ENCODE measurements at regions not wholly inside any gene's neighbourhood (a gene's known extent, or its start where the extent isn't known, plus 50 kb on each side); places are given as distances from the start of the nearest gene placed in this dataset.

- H3K36me3 Mint-ChIP-seq = no peaks in the 10 kb centered on the region
- no peak overlapping the region for H3K27ac ChIP-seq (ENCODE audit: low read depth in 1 of 2, low read length in 2 of 2)
- peaks cover 3 to 11% of the 10 kb centered on the region in 2 donors for H3K9me3 ChIP-seq (replicated peaks in 1 of 2; ENCODE audit: control insufficient read depth in 1 of 2, insufficient read depth in 1 of 2, low read length in 2 of 2)
- no peak overlapping the region for H3K4me3 Mint-ChIP-seq
- no peak overlapping the region for H3K27ac Mint-ChIP-seq
- H3K4me1 ChIP-seq (ENCODE audit: control insufficient read depth in 1 of 2, insufficient read depth in 2 of 2, low read length in 2 of 2) = no peaks in the 10 kb centered on the region
- H2AFZ ChIP-seq (ENCODE audit: insufficient read depth, low read depth, low read length, poor library complexity, severe bottlenecking) = no peak overlapping the region
- no peak overlapping the region for H3K4me3 ChIP-seq (replicated peaks in 1 of 3; ENCODE audit: low read depth in 2 of 3, low read length in 3 of 3)
- DNase-seq = no peak
- H3K36me3 ChIP-seq (replicated peaks in 1 of 2; ENCODE audit: control insufficient read depth in 1 of 2, insufficient read depth in 2 of 2, low read length in 2 of 2) = no peaks in the 10 kb centered on the region
- H3K79me2 ChIP-seq (ENCODE audit: insufficient read depth, low read length) = no peaks in the 10 kb centered on the region
- peaks cover 0 to 3% (median 0%) of the 10 kb centered on the region in 3 donors for H3K27me3 Mint-ChIP-seq (ENCODE audit: low read depth in 3 of 3)
- no peaks in the 10 kb centered on the region for H4K20me1 ChIP-seq (ENCODE audit: insufficient read depth, low read length)
- TF ChIP-seq, protein P1, sequence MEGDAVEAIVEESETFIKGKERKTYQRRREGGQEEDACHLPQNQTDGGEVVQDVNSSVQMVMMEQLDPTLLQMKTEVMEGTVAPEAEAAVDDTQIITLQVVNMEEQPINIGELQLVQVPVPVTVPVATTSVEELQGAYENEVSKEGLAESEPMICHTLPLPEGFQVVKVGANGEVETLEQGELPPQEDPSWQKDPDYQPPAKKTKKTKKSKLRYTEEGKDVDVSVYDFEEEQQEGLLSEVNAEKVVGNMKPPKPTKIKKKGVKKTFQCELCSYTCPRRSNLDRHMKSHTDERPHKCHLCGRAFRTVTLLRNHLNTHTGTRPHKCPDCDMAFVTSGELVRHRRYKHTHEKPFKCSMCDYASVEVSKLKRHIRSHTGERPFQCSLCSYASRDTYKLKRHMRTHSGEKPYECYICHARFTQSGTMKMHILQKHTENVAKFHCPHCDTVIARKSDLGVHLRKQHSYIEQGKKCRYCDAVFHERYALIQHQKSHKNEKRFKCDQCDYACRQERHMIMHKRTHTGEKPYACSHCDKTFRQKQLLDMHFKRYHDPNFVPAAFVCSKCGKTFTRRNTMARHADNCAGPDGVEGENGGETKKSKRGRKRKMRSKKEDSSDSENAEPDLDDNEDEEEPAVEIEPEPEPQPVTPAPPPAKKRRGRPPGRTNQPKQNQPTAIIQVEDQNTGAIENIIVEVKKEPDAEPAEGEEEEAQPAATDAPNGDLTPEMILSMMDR (IDR thresholded peaks at IDR 0.05) = no peak
- no peak overlapping the region for H3K9ac ChIP-seq (ENCODE audit: insufficient read depth, low read length, poor library complexity, severe bottlenecking)
- no peaks in the 10 kb centered on the region for H3K27me3 ChIP-seq (ENCODE audit: control insufficient read depth in 2 of 2, insufficient read depth in 2 of 2, low read length in 2 of 2)
- H3K9me3 Mint-ChIP-seq = peaks cover 4 to 12% (median 9%) of the 10 kb centered on the region in 7 donors
- WGBS (ENCODE audit: insufficient coverage) = no CpG with 5 or more reads among the region's 2 CpGs
- H3K4me1 Mint-ChIP-seq = no peaks in the 10 kb centered on the region
- intact Hi-C loops (cut with micrococcal nuclease) = no loop called here
- no peak overlapping the region for H3K4me2 ChIP-seq (replicated peaks; ENCODE audit: extremely low read depth, low read length, poor library complexity, severe bottlenecking)
These were observed 225.1 kb upstream of the CENPE start for GRCh38 chr4:103423261-103423660.

GRCh38 chr4:103422467-103423219 is 224.5 kb upstream of the CENPE start:
- no peak overlapping the region for H3K27ac ChIP-seq (ENCODE audit: low read depth in 1 of 2, low read length in 2 of 2)
- no peak overlapping the region for H3K9ac ChIP-seq (ENCODE audit: insufficient read depth, low read length, poor library complexity, severe bottlenecking)
- H3K27ac Mint-ChIP-seq = no peak overlapping the region
- no peaks in the 10 kb centered on the region for H3K27me3 ChIP-seq (ENCODE audit: control insufficient read depth in 2 of 2, insufficient read depth in 2 of 2, low read length in 2 of 2)
- H3K9me3 Mint-ChIP-seq = peaks cover 4 to 12% (median 9%) of the 10 kb centered on the region in 7 donors
- DNase-seq = no peak
- H3K27me3 Mint-ChIP-seq (ENCODE audit: low read depth in 3 of 3) = peaks cover 0 to 3% (median 0%) of the 10 kb centered on the region in 3 donors
- no peak overlapping the region for H3K4me2 ChIP-seq (replicated peaks; ENCODE audit: extremely low read depth, low read length, poor library complexity, severe bottlenecking)
- TF ChIP-seq, protein P1 (IDR thresholded peaks at IDR 0.05) = no peak
- H3K9me3 ChIP-seq (replicated peaks in 1 of 2; ENCODE audit: control insufficient read depth in 1 of 2, insufficient read depth in 1 of 2, low read length in 2 of 2) = peaks cover 3 to 11% of the 10 kb centered on the region in 2 donors
- no peaks in the 10 kb centered on the region for H3K36me3 Mint-ChIP-seq
- H3K36me3 ChIP-seq (replicated peaks in 1 of 2; ENCODE audit: control insufficient read depth in 1 of 2, insufficient read depth in 2 of 2, low read length in 2 of 2) = no peaks in the 10 kb centered on the region
- no peaks in the 10 kb centered on the region for H3K4me1 ChIP-seq (ENCODE audit: control insufficient read depth in 1 of 2, insufficient read depth in 2 of 2, low read length in 2 of 2)
- H3K4me3 ChIP-seq (replicated peaks in 1 of 3; ENCODE audit: low read depth in 2 of 3, low read length in 3 of 3) = no peak overlapping the region
- intact Hi-C loops (cut with micrococcal nuclease) = no loop called here
- H2AFZ ChIP-seq (ENCODE audit: insufficient read depth, low read depth, low read length, poor library complexity, severe bottlenecking) = no peak overlapping the region
- H4K20me1 ChIP-seq (ENCODE audit: insufficient read depth, low read length) = no peaks in the 10 kb centered on the region
- no peaks in the 10 kb centered on the region for H3K4me1 Mint-ChIP-seq
- WGBS (ENCODE audit: insufficient coverage) = no CpG with 5 or more reads among the region's 2 CpGs
- H3K79me2 ChIP-seq (ENCODE audit: insufficient read depth, low read length) = no peaks in the 10 kb centered on the region
- no peak overlapping the region for H3K4me3 Mint-ChIP-seq
